ENCODE measurements at regions not wholly inside any gene's neighbourhood (a gene's known extent, or its start where the extent isn't known, plus 50 kb on each side); places are given as distances from the start of the nearest gene placed in this dataset.

- H3K27ac ChIP-seq (ENCODE audit: low read length): no peak overlapping the region
Measured at GRCh38 chr4:122229857-122230256, 77.7 kb downstream of the BLTP1 start.

GRCh38 chr4:122232633-122233032 lies 80.5 kb downstream of the BLTP1 start:
- TF ChIP-seq CTCF (IDR thresholded peaks at IDR 0.05): no peak
- no peak for ATAC-seq
- 100% methylated on average over 2 of the region's 3 CpGs for WGBS (ENCODE audit: insufficient coverage)
- DNase-seq: no peak
- Mint-ChIP-seq H3K4me3 (no peak overlapping the region), H3K36me3 (peaks cover 20% of the 10 kb centered on the region), H3K27me3 (ENCODE audit: low read depth in 2 of 2) (no peaks in the 10 kb centered on the region), H3K4me1 (peaks cover 12 to 14% of the 10 kb centered on the region in 2 donors), H3K27ac (no peak overlapping the region), H3K9me3 (no peaks in the 10 kb centered on the region)
- Histone ChIP-seq H3K9me3 (ENCODE audit: control insufficient read depth, insufficient read depth, low read length) (no peaks in the 10 kb centered on the region), H3K4me3 (ENCODE audit: low read length) (no peak overlapping the region), H3K27ac (ENCODE audit: low read length) (no peak overlapping the region), H3K27me3 (ENCODE audit: control insufficient read depth, insufficient read depth, low read length) (no peaks in the 10 kb centered on the region), H3K4me1 (ENCODE audit: control insufficient read depth, insufficient read depth, low read length) (no peaks in the 10 kb centered on the region), H3K36me3 (ENCODE audit: control insufficient read depth, insufficient read depth, low read length) (peaks cover 44% of the 10 kb centered on the region)
- intact Hi-C loops (cut with micrococcal nuclease): no loop called here

More at GRCh38 chr4:122229857-122230256, 77.7 kb downstream of the BLTP1 start:
- ATAC-seq (no peak), DNase-seq (no peak)
- H3K27ac Mint-ChIP-seq: peak overlapping the region in 1 of 2 donors; percentile 62
- WGBS (ENCODE audit: insufficient coverage): 95% methylated on average over 3 of the region's 3 CpGs
- no peak for TF ChIP-seq CTCF (IDR thresholded peaks at IDR 0.05)
- no peaks in the 10 kb centered on the region for H3K27me3 Mint-ChIP-seq (ENCODE audit: low read depth in 2 of 2)
- H3K4me3 Mint-ChIP-seq: no peak overlapping the region
- no peaks in the 10 kb centered on the region for H3K27me3 ChIP-seq (ENCODE audit: control insufficient read depth, insufficient read depth, low read length)
- intact Hi-C loops (cut with micrococcal nuclease): no loop called here
- H3K36me3 Mint-ChIP-seq: peaks cover 21% of the 10 kb centered on the region
- peaks cover 55% of the 10 kb centered on the region for H3K36me3 ChIP-seq (ENCODE audit: control insufficient read depth, insufficient read depth, low read length)
- peaks cover 5 to 7% of the 10 kb centered on the region in 2 donors for H3K4me1 Mint-ChIP-seq
- no peaks in the 10 kb centered on the region for H3K9me3 Mint-ChIP-seq
- H3K4me1 ChIP-seq (ENCODE audit: control insufficient read depth, insufficient read depth, low read length): no peaks in the 10 kb centered on the region
- no peak overlapping the region for H3K4me3 ChIP-seq (ENCODE audit: low read length)
- no peaks in the 10 kb centered on the region for H3K9me3 ChIP-seq (ENCODE audit: control insufficient read depth, insufficient read depth, low read length)

- H3K4me3 ChIP-seq (ENCODE audit: low read length): no peak overlapping the region
- peaks cover 20% of the 10 kb centered on the region for H3K36me3 Mint-ChIP-seq
- H3K4me1 ChIP-seq (ENCODE audit: control insufficient read depth, insufficient read depth, low read length): no peaks in the 10 kb centered on the region
- ATAC-seq: peak in 1 of 3 donors; percentile 58
- H3K4me3 Mint-ChIP-seq: no peak overlapping the region
- no peaks in the 10 kb centered on the region for H3K9me3 Mint-ChIP-seq
- H3K27me3 ChIP-seq (ENCODE audit: control insufficient read depth, insufficient read depth, low read length): no peaks in the 10 kb centered on the region
- H3K9me3 ChIP-seq (ENCODE audit: control insufficient read depth, insufficient read depth, low read length): no peaks in the 10 kb centered on the region
- peaks cover 50% of the 10 kb centered on the region for H3K36me3 ChIP-seq (ENCODE audit: control insufficient read depth, insufficient read depth, low read length)
- no peak for DNase-seq
- 33% methylated on average over 2 of the region's 3 CpGs for WGBS (ENCODE audit: insufficient coverage)
- H3K27me3 Mint-ChIP-seq (ENCODE audit: low read depth in 2 of 2): no peaks in the 10 kb centered on the region
- intact Hi-C loops (cut with micrococcal nuclease): no loop called here
- peaks cover 12 to 14% of the 10 kb centered on the region in 2 donors for H3K4me1 Mint-ChIP-seq
- TF ChIP-seq CTCF (IDR thresholded peaks at IDR 0.05): no peak
- peak overlapping the region; percentile 34 to 45 for H3K27ac Mint-ChIP-seq
- no peak overlapping the region for H3K27ac ChIP-seq (ENCODE audit: low read length)
Measured at GRCh38 chr4:122234686-122235085, 82.6 kb downstream of the BLTP1 start.

- H3K27me3 ChIP-seq (ENCODE audit: control insufficient read depth, insufficient read depth, low read length): no peaks in the 10 kb centered on the region
- Mint-ChIP-seq H3K27ac (no peak overlapping the region), H3K9me3 (no peaks in the 10 kb centered on the region), H3K36me3 (peaks cover 13% of the 10 kb centered on the region), H3K4me3 (no peak overlapping the region), H3K27me3 (ENCODE audit: low read depth in 2 of 2) (no peaks in the 10 kb centered on the region), H3K4me1 (no peaks in the 10 kb centered on the region)
- 94% methylated on average over 4 of the region's 4 CpGs for WGBS (ENCODE audit: insufficient coverage)
- DNase-seq (no peak), ATAC-seq (no peak)
- no peaks in the 10 kb centered on the region for H3K9me3 ChIP-seq (ENCODE audit: control insufficient read depth, insufficient read depth, low read length)
- H3K27ac ChIP-seq (ENCODE audit: low read length): no peak overlapping the region
- H3K4me1 ChIP-seq (ENCODE audit: control insufficient read depth, insufficient read depth, low read length): no peaks in the 10 kb centered on the region
- no peak overlapping the region for H3K4me3 ChIP-seq (ENCODE audit: low read length)
- TF ChIP-seq CTCF (IDR thresholded peaks at IDR 0.05): no peak
- intact Hi-C loops (cut with micrococcal nuclease): no loop called here
- peaks cover 47% of the 10 kb centered on the region for H3K36me3 ChIP-seq (ENCODE audit: control insufficient read depth, insufficient read depth, low read length)
Measured at GRCh38 chr4:122243785-122244184, 91.7 kb downstream of the BLTP1 start.
